ENCODE measurements at regions not wholly inside any gene's neighbourhood (a gene's known extent, or its start where the extent isn't known, plus 50 kb on each side); places are given as distances from the start of the nearest gene placed in this dataset.

DNA sequence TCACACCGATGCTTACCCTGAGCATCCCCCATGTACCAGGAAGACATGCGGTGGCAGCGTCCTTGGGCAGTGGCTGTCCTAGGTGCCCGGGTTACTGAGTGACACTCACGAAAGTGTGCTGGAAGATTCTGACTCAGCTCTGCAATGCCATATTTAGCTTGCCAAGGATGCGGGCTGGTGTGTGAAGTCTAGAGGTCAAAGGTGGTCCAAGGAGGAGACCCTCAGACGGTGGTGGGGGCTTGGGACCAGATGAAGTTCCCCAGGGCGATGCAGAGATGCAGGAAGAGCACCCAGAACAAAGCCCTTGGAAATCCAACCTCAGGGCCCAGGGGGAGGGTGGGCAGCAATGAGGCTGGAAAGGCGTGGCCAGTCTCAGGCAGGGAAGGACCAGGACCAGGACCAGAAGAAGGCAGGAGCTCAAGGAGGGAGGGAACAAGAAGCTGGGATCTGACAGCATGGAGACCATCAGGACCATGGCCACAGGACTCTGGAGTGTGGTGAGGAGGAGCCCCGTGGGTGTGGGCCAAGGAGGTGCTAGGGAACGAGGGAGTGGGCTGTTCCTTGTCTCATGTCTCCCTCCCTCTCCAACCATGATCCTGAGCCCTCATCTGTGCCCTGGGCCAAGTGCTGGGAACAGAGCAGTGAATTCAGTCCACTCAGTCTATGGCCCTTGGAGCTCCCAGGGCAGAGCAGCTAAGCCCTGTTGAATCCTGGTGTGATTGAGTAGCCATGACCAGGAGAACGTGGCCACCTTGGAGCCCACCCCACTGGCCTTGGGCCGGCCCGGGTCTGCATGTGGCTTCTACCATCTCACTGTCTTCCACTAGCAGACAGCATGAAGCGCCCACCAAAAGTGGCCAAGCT is 310.1 kb upstream of the DIO3 start:
- TF ChIP-seq, protein P1, sequence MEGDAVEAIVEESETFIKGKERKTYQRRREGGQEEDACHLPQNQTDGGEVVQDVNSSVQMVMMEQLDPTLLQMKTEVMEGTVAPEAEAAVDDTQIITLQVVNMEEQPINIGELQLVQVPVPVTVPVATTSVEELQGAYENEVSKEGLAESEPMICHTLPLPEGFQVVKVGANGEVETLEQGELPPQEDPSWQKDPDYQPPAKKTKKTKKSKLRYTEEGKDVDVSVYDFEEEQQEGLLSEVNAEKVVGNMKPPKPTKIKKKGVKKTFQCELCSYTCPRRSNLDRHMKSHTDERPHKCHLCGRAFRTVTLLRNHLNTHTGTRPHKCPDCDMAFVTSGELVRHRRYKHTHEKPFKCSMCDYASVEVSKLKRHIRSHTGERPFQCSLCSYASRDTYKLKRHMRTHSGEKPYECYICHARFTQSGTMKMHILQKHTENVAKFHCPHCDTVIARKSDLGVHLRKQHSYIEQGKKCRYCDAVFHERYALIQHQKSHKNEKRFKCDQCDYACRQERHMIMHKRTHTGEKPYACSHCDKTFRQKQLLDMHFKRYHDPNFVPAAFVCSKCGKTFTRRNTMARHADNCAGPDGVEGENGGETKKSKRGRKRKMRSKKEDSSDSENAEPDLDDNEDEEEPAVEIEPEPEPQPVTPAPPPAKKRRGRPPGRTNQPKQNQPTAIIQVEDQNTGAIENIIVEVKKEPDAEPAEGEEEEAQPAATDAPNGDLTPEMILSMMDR (IDR thresholded peaks at IDR 0.05; ENCODE audit: insufficient read depth, low read length, poor library complexity, severe bottlenecking) = no peak
- no peak overlapping the region for H3K4me3 ChIP-seq (ENCODE audit: low read depth, low read length)
- H3K27me3 ChIP-seq (ENCODE audit: control insufficient read depth, insufficient read depth, low read length) = peaks cover 4% of the 10 kb centered on the region
- H3K36me3 ChIP-seq (ENCODE audit: control insufficient read depth, insufficient read depth, low read length) = no peaks in the 10 kb centered on the region
- no peak for DNase-seq (ENCODE audit: low read depth)

DNA sequence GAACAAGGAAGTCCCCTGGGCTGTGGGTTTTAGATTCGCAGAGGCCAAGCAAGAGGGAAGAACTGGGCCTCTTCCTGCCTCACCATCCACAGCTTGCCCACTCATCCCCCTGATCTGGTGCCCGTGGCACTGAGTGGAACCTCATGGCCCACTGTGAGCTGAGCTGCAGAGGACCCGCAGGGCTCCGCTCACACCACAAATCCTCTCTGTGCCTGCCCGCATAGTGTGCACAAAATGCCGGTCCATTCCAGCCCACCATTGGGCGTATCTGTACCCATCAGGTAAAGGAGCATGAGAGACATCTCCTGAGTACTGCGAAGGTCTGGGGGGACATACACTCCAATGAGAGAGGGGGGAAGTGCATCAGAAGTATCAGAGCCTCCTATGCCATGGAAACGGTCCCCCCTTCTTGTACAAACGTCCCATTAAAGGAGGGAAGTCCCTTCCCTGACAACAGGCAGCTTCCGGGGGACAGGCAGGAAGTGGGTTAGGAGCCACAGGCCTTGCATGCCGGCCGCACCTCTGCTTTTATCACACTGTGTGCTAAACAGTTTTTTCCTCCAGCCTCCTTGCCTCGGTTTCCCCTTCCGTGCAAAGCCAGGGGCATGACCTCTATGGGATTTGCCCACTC is 309.4 kb upstream of the DIO3 start:
- TF ChIP-seq, protein P1 (IDR thresholded peaks at IDR 0.05; ENCODE audit: insufficient read depth, low read length, poor library complexity, severe bottlenecking) = no peak
- Histone ChIP-seq H3K4me3 (ENCODE audit: low read depth, low read length) (no peak overlapping the region), H3K36me3 (ENCODE audit: control insufficient read depth, insufficient read depth, low read length) (no peaks in the 10 kb centered on the region), H3K27me3 (ENCODE audit: control insufficient read depth, insufficient read depth, low read length) (peaks cover 4% of the 10 kb centered on the region)
- DNase-seq (ENCODE audit: low read depth) = no peak

DNA sequence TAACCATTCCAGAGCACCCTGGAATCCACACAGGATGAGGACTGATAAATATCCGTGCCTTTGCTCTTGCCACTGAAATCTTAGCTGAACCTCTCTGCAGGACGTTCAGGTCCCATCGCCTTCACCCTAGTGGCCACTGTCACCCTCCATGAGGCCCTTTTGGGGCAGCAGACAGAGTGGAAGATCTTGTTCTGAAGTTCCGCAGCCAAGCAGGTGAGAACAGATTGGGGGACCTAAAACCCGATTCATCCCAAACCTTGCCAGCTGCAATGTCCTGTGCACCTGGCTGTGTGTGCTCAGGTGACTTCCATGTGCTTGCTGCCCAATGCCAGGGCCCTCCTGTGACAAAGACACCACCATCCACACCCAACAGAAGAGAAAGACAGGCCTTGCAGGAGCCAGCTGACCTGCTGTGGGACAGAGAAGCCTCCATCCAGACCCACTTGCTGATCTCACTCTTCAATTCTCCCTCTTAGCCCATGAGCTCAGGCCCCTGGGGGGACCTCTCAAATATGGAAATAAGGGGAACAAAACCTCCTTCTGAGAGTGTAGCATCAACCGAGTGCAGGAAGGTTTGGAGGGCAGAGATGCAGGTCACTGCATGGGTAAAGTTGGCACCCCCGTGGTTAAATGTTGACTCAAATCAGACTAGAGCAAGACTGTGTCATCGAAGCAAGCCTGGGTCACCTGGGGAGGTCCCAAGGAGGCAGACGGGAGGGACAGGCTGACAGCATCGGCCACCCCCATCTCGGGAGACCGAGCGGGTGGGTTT is 308.7 kb upstream of the DIO3 start:
- H3K27me3 ChIP-seq (ENCODE audit: control insufficient read depth, insufficient read depth, low read length) = peaks cover 4% of the 10 kb centered on the region
- no peak overlapping the region for H3K4me3 ChIP-seq (ENCODE audit: low read depth, low read length)
- TF ChIP-seq, protein P1 (IDR thresholded peaks at IDR 0.05; ENCODE audit: insufficient read depth, low read length, poor library complexity, severe bottlenecking) = no peak
- H3K36me3 ChIP-seq (ENCODE audit: control insufficient read depth, insufficient read depth, low read length) = no peaks in the 10 kb centered on the region
- no peak for DNase-seq (ENCODE audit: low read depth)

DNA sequence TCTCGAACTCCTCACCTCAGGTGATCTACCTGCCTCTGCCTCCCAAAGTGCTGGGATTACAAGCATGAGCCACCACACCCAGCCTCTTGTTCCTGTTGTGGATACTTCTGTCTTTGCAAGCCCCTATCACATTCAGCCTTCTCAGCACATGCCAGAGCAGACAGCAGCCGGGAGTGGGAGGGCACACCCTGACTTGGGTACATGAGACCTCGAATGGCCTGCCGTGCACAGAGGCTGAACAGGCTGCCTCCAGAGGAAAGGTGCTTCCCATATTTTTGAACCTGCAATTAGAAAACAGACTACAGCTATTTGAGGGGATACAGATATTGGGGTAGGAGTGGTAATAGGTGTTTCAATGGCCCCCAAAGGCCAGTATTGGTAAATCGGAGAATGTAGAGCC is 307.3 kb upstream of the DIO3 start:
- no peaks in the 10 kb centered on the region for H3K36me3 ChIP-seq (ENCODE audit: control insufficient read depth, insufficient read depth, low read length)
- peaks cover 4% of the 10 kb centered on the region for H3K27me3 ChIP-seq (ENCODE audit: control insufficient read depth, insufficient read depth, low read length)
- H3K4me3 ChIP-seq (ENCODE audit: low read depth, low read length) = no peak overlapping the region
- TF ChIP-seq, protein P1 (IDR thresholded peaks at IDR 0.05; ENCODE audit: insufficient read depth, low read length, poor library complexity, severe bottlenecking) = no peak
- no peak for DNase-seq (ENCODE audit: low read depth)

DNA sequence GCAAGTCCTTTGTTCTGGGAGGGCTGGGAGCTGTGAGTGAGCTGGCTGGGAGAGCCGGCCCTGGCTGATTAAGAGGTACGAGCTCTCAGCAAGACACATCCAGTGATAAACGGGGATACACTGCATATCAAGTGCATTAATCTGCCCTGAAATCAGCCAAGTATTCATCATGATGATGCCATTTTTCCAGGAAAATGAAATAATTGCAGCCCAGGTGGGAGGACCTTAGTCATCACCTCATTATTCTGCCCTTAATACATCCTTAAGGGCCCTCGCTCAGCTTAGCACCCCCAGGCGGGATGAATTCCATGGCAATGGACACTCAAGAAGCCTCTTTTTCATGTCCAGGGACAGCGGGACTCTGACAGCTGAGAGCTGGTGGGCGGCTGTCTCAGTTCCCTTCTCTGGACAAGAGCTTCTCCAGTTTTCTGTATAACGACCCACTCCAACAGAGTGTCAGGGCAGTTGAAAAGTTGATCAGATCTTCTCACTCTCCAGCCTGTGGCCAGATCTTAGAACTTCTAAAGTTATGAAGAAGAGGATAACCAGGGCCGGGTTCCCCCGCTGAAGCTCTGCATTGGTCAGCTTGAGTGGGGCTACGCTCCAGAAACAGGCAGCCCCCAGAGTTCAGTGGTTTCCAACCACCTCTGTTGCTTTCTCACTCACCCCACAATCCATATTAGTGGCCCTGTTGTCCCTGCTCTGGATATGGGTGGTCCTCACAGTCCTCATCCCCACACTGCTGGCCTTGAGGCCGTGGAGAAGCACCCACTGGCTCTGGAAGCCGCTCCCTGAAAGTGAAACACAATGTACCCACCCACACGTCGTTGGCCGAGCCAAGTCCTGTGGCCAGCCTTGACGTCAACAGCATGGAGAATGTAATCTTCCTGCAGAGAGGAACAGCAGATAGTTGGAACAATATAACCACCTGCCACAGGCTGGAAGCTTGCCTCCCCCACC is 306.2 kb upstream of the DIO3 start:
- TF ChIP-seq, protein P1 (IDR thresholded peaks at IDR 0.05; ENCODE audit: insufficient read depth, low read length, poor library complexity, severe bottlenecking) = no peak
- DNase-seq (ENCODE audit: low read depth) = no peak
- Histone ChIP-seq H3K27me3 (ENCODE audit: control insufficient read depth, insufficient read depth, low read length) (peaks cover 4% of the 10 kb centered on the region), H3K4me3 (ENCODE audit: low read depth, low read length) (no peak overlapping the region), H3K36me3 (ENCODE audit: control insufficient read depth, insufficient read depth, low read length) (no peaks in the 10 kb centered on the region)

Data from kidney epithelial cell (primary cell).